PC-3 (cell line): ENCODE measurements at regions not wholly inside any gene's neighbourhood (a gene's known extent, or its start where the extent isn't known, plus 50 kb on each side); places are given as distances from the start of the nearest gene placed in this dataset.

Experiments used
- CTCF ChIP-seq: fragments of 300-600 bp; sonication (generic); conservative IDR thresholded peaks from 2 replicates; pipeline ENCODE4 v1.5.1; 2017; ENCODE audit warnings: antibody characterized with exemption, low read depth, mild to moderate bottlenecking, low read length
- EZH2 ChIP-seq: fragments of 300-600 bp; sonication (generic); IDR thresholded peaks from one replicate; pipeline ENCODE4 v1.6.1; 2017; ENCODE audit warnings: antibody characterized with exemption, mild to moderate bottlenecking, low read length; ENCODE audit not compliant: unreplicated experiment
- EZH2phosphoT487 ChIP-seq: fragments of 300-600 bp; sonication (generic); IDR thresholded peaks from 2 replicates; pipeline ENCODE4 v1.6.1; 2018; ENCODE audit warnings: mild to moderate bottlenecking, antibody characterized with exemption, low read length, borderline replicate concordance

GRCh38 chr12:83559650-83560049 lies 872.9 kb downstream of the TMTC2 start:
- no peak for TF ChIP-seq CTCF
- no peak for TF ChIP-seq EZH2
- TF ChIP-seq EZH2phosphoT487 = no peak
